ENCODE measurements at regions not wholly inside any gene's neighbourhood (a gene's known extent, or its start where the extent isn't known, plus 50 kb on each side); places are given as distances from the start of the nearest gene placed in this dataset.

DNA sequence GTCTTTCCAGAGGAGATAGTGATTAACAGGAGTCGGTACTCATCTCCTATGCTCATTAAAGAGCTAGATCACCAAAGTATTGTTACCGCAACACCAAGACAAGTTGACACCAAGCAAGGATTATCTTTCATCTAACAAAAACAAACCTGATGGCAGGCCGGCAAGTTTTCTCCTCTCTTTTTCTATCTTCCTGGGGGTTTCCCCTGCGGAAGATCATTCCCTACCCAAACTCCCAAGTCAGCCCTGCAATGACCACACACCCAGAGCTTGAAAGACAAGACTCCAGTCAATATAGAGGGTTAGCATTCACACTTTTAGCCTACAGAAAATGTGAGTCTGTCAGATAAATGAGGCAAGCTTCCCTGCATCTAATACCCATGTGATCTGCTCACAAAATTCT lies 312.1 kb downstream of the SOX9 start:
- TF ChIP-seq POLR2A (IDR thresholded peaks at IDR 0.05) (no peak), CTCF (IDR thresholded peaks at IDR 0.05) (no peak)
